ENCODE measurements at regions not wholly inside any gene's neighbourhood (a gene's known extent, or its start where the extent isn't known, plus 50 kb on each side); places are given as distances from the start of the nearest gene placed in this dataset.
"Not testable (repeated sequence)": the region's sequence is repeated elsewhere in the genome, so short reads cannot be mapped to it uniquely, and the experiment has no call there.

- Histone ChIP-seq H3K36me3 (ENCODE audit: control insufficient read depth, insufficient read depth, low read length) (peaks cover 8% of the 10 kb centered on the region), H3K4me1 (ENCODE audit: control insufficient read depth, insufficient read depth, low read length) (peaks cover 43% of the 10 kb centered on the region), H3K4me3 (ENCODE audit: low read depth, low read length) (no peak overlapping the region), H3K9me3 (ENCODE audit: control insufficient read depth, insufficient read depth, low read length) (no peaks in the 10 kb centered on the region), H3K9ac (ENCODE audit: low read depth, low read length) (no peak overlapping the region), H3K27me3 (ENCODE audit: control insufficient read depth, insufficient read depth, low read length) (no peaks in the 10 kb centered on the region), H3K27ac (ENCODE audit: low read depth, low read length) (peak overlapping the region; percentile 76)
These were observed 548.1 kb upstream of the ADGRL2 start for GRCh38 chr1:81252471-81253151.

GRCh38 chr1:81250825-81251224 lies 549.9 kb upstream of the ADGRL2 start:
- Histone ChIP-seq H3K4me3 (ENCODE audit: low read depth, low read length) (peak overlapping the region; percentile 48), H3K9ac (ENCODE audit: low read depth, low read length) (peak overlapping the region; percentile 67), H3K27ac (ENCODE audit: low read depth, low read length) (peak overlapping the region; percentile 89)

GRCh38 chr1:81245084-81245715 lies 555.5 kb upstream of the ADGRL2 start:
- not testable (repeated sequence) for H3K27me3 ChIP-seq (ENCODE audit: control insufficient read depth, insufficient read depth, low read length); H3K36me3 ChIP-seq (ENCODE audit: control insufficient read depth, insufficient read depth, low read length); H3K9me3 ChIP-seq (ENCODE audit: control insufficient read depth, insufficient read depth, low read length)
- Histone ChIP-seq H3K27ac (ENCODE audit: low read depth, low read length) (peak overlapping the region; percentile 72), H3K4me1 (ENCODE audit: control insufficient read depth, insufficient read depth, low read length) (peaks cover 41% of the 10 kb centered on the region), H3K4me3 (ENCODE audit: low read depth, low read length) (peak overlapping the region; percentile 73), H3K9ac (ENCODE audit: low read depth, low read length) (peak overlapping the region; percentile 90)

More at GRCh38 chr1:81250825-81251224, 549.9 kb upstream of the ADGRL2 start:
- H3K27me3 ChIP-seq (ENCODE audit: control insufficient read depth, insufficient read depth, low read length); H3K36me3 ChIP-seq (ENCODE audit: control insufficient read depth, insufficient read depth, low read length); H3K9me3 ChIP-seq (ENCODE audit: control insufficient read depth, insufficient read depth, low read length): not testable (repeated sequence)
- peaks cover 43% of the 10 kb centered on the region for H3K4me1 ChIP-seq (ENCODE audit: control insufficient read depth, insufficient read depth, low read length)

GRCh38 chr1:81244612-81245011 lies 556.1 kb upstream of the ADGRL2 start:
- not testable (repeated sequence) for H3K9ac ChIP-seq (ENCODE audit: low read depth, low read length); H3K27ac ChIP-seq (ENCODE audit: low read depth, low read length); H3K9me3 ChIP-seq (ENCODE audit: control insufficient read depth, insufficient read depth, low read length); H3K36me3 ChIP-seq (ENCODE audit: control insufficient read depth, insufficient read depth, low read length); H3K27me3 ChIP-seq (ENCODE audit: control insufficient read depth, insufficient read depth, low read length)
- H3K4me3 ChIP-seq (ENCODE audit: low read depth, low read length) = peak overlapping the region; percentile 73; the same call in 1 of the 2 replicates
- H3K4me1 ChIP-seq (ENCODE audit: control insufficient read depth, insufficient read depth, low read length) = peaks cover 46% of the 10 kb centered on the region

DNA sequence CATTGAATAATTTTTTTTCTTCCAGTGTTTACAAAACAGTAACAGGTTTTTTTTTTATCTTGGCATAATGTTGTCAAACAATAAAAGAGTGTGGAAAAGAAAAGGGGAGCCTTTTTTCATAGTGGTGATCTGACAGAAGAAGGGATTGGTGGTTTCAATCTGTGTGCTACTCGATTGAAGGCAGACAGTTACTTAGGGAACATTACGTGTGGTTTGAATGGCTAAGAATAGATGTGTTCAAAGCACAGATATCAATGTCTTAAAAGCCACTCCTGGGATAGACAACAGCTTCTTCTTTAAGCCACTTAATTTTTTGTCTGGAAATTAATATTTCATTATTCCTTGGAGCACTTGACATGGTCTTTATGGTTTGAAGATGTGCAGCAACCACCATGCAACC lies 558.6 kb upstream of the ADGRL2 start:
- Histone ChIP-seq H3K27ac (ENCODE audit: low read depth, low read length) (no peak overlapping the region), H3K4me3 (ENCODE audit: low read depth, low read length) (no peak overlapping the region), H3K27me3 (ENCODE audit: control insufficient read depth, insufficient read depth, low read length) (no peaks in the 10 kb centered on the region), H3K4me1 (ENCODE audit: control insufficient read depth, insufficient read depth, low read length) (peaks cover 71% of the 10 kb centered on the region), H3K9ac (ENCODE audit: low read depth, low read length) (no peak overlapping the region), H3K36me3 (ENCODE audit: control insufficient read depth, insufficient read depth, low read length) (no peaks in the 10 kb centered on the region), H3K9me3 (ENCODE audit: control insufficient read depth, insufficient read depth, low read length) (no peaks in the 10 kb centered on the region; the same call in 1 of the 2 replicates)

GRCh38 chr1:81238129-81238528 lies 562.6 kb upstream of the ADGRL2 start:
- Histone ChIP-seq H3K27me3 (ENCODE audit: control insufficient read depth, insufficient read depth, low read length) (no peaks in the 10 kb centered on the region), H3K4me1 (ENCODE audit: control insufficient read depth, insufficient read depth, low read length) (peaks cover 68% of the 10 kb centered on the region), H3K9ac (ENCODE audit: low read depth, low read length) (peak overlapping the region; percentile 12; the same call in 1 of the 2 replicates), H3K36me3 (ENCODE audit: control insufficient read depth, insufficient read depth, low read length) (no peaks in the 10 kb centered on the region), H3K9me3 (ENCODE audit: control insufficient read depth, insufficient read depth, low read length) (no peaks in the 10 kb centered on the region), H3K27ac (ENCODE audit: low read depth, low read length) (peak overlapping the region; percentile 81), H3K4me3 (ENCODE audit: low read depth, low read length) (peak overlapping the region; percentile 17)

GRCh38 chr1:81237473-81238089 lies 563.2 kb upstream of the ADGRL2 start:
- Histone ChIP-seq H3K9ac (ENCODE audit: low read depth, low read length) (peak overlapping the region; percentile 12; the same call in 1 of the 2 replicates), H3K36me3 (ENCODE audit: control insufficient read depth, insufficient read depth, low read length) (no peaks in the 10 kb centered on the region), H3K4me3 (ENCODE audit: low read depth, low read length) (peak overlapping the region; percentile 17), H3K27me3 (ENCODE audit: control insufficient read depth, insufficient read depth, low read length) (no peaks in the 10 kb centered on the region), H3K9me3 (ENCODE audit: control insufficient read depth, insufficient read depth, low read length) (no peaks in the 10 kb centered on the region), H3K4me1 (ENCODE audit: control insufficient read depth, insufficient read depth, low read length) (peaks cover 68% of the 10 kb centered on the region), H3K27ac (ENCODE audit: low read depth, low read length) (peak overlapping the region; percentile 81)

DNA sequence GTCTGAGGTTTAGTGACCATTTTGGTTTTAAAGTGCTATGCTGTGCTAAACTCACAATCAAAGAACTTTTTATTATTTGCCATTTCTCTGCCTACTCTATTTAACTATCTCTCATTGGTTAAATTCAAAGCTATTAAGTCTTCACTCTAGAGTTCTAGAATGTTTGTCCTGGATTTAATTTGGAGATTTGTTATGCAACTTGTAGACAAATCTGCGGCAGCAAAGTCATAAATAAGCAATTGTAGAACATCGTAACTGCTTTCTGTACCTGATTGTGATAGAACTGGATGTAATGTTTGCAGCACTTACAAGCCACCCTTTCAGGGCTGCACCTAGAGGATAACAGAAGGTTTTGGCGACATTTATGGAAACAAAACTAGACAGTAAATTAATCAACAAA lies 566.5 kb upstream of the ADGRL2 start:
- H3K27ac ChIP-seq (ENCODE audit: low read depth, low read length) = no peak overlapping the region
- H3K36me3 ChIP-seq (ENCODE audit: control insufficient read depth, insufficient read depth, low read length) = no peaks in the 10 kb centered on the region
- no peak overlapping the region for H3K9ac ChIP-seq (ENCODE audit: low read depth, low read length)
- no peaks in the 10 kb centered on the region for H3K9me3 ChIP-seq (ENCODE audit: control insufficient read depth, insufficient read depth, low read length)
- peaks cover 55% of the 10 kb centered on the region for H3K4me1 ChIP-seq (ENCODE audit: control insufficient read depth, insufficient read depth, low read length)
- H3K4me3 ChIP-seq (ENCODE audit: low read depth, low read length) = no peak overlapping the region
- no peaks in the 10 kb centered on the region for H3K27me3 ChIP-seq (ENCODE audit: control insufficient read depth, insufficient read depth, low read length)

GRCh38 chr1:81233591-81233990 lies 567.1 kb upstream of the ADGRL2 start:
- Histone ChIP-seq H3K27me3 (ENCODE audit: control insufficient read depth, insufficient read depth, low read length) (no peaks in the 10 kb centered on the region), H3K4me3 (ENCODE audit: low read depth, low read length) (no peak overlapping the region), H3K9ac (ENCODE audit: low read depth, low read length) (no peak overlapping the region), H3K36me3 (ENCODE audit: control insufficient read depth, insufficient read depth, low read length) (no peaks in the 10 kb centered on the region), H3K4me1 (ENCODE audit: control insufficient read depth, insufficient read depth, low read length) (peaks cover 48% of the 10 kb centered on the region), H3K9me3 (ENCODE audit: control insufficient read depth, insufficient read depth, low read length) (no peaks in the 10 kb centered on the region), H3K27ac (ENCODE audit: low read depth, low read length) (no peak overlapping the region)

DNA sequence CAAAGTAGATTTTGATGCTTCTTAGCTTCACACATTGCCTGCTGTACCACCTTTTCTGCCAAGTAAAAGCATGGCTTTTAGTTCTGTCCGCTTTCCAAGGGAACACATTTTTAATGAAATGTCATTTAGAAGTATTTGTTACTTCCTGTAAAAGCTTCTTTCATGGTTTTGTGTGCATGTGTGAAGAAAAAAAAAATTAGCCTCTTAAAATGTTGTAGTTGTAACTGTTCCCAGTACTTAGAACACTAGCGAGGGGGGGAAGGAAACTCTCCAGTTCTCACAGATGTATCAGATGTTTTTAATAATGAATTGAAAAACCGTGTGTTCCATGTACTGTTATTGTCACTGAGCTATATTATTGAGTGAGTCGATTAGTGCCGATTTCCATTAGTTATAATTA lies 568.3 kb upstream of the ADGRL2 start:
- Histone ChIP-seq H3K4me1 (ENCODE audit: control insufficient read depth, insufficient read depth, low read length) (peaks cover 37% of the 10 kb centered on the region), H3K9ac (ENCODE audit: low read depth, low read length) (no peak overlapping the region), H3K4me3 (ENCODE audit: low read depth, low read length) (no peak overlapping the region), H3K9me3 (ENCODE audit: control insufficient read depth, insufficient read depth, low read length) (no peaks in the 10 kb centered on the region), H3K27me3 (ENCODE audit: control insufficient read depth, insufficient read depth, low read length) (no peaks in the 10 kb centered on the region), H3K36me3 (ENCODE audit: control insufficient read depth, insufficient read depth, low read length) (no peaks in the 10 kb centered on the region), H3K27ac (ENCODE audit: low read depth, low read length) (no peak overlapping the region)

DNA sequence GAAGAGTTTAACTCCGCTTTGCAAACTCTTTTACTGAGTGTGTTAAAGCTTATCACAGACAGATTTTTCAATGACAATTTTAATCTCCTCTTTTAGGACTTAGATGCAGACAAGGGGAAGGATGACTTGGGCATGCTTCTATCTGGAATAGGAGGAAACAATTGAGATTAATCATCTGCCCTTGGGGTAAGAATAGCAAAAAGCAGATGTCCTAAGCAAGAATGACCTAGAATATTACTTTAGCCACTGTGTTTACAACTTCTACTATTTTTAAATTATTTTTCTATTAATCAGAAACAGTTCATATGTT lies 569.0 kb upstream of the ADGRL2 start:
- H3K27me3 ChIP-seq (ENCODE audit: control insufficient read depth, insufficient read depth, low read length) = no peaks in the 10 kb centered on the region
- H3K36me3 ChIP-seq (ENCODE audit: control insufficient read depth, insufficient read depth, low read length) = no peaks in the 10 kb centered on the region
- H3K27ac ChIP-seq (ENCODE audit: low read depth, low read length) = no peak overlapping the region
- H3K9ac ChIP-seq (ENCODE audit: low read depth, low read length) = no peak overlapping the region
- H3K4me3 ChIP-seq (ENCODE audit: low read depth, low read length) = no peak overlapping the region
- no peaks in the 10 kb centered on the region for H3K9me3 ChIP-seq (ENCODE audit: control insufficient read depth, insufficient read depth, low read length)
- peaks cover 33% of the 10 kb centered on the region for H3K4me1 ChIP-seq (ENCODE audit: control insufficient read depth, insufficient read depth, low read length)

Data from HUES48 (cell line).